PC-3 (cell line): ENCODE measurements at regions not wholly inside any gene's neighbourhood (a gene's known extent, or its start where the extent isn't known, plus 50 kb on each side); places are given as distances from the start of the nearest gene placed in this dataset.

Experiments used
- ATAC-seq: fragments of 200-7000 bp; cut with Tn5 transposase; 2 replicates; pipeline ENCODE4 v1.9.1; 2020; ENCODE audit warnings: mild to moderate bottlenecking, moderate library complexity
- BruUV-seq: library from RNA; stranded (reverse); fragments of 400-500 nt; replicated peaks from 2 replicates; lab custom pipeline; 2021; lab: Mats Ljungman, UMichigan
- CTCF ChIA-PET: fragments of 300-600 bp; sonication (Branson Sonifier 250); formaldehyde crosslinking; loops from one replicate; lab custom pipeline; 2022; ENCODE audit warnings: antibody characterized with exemption; lab: Charles Lee
- POLR2A ChIA-PET: fragments of 300-600 bp; sonication (Branson Sonifier 250); formaldehyde crosslinking; loops from one replicate; lab custom pipeline; 2022; ENCODE audit warnings: antibody characterized with exemption; ENCODE audit not compliant: unreplicated experiment; lab: Charles Lee
- DNase-seq: peaks from one replicate; pipeline ENCODE4 v3.0.0-alpha.2; 2015
- H2AFZ ChIP-seq: fragments of 300-600 bp; sonication (generic); 2 replicates; pipeline ENCODE4 v1.6.0; 2016; ENCODE audit warnings: antibody characterized with exemption, low read length
- H3F3A ChIP-seq: fragments of 300-600 bp; sonication (generic); one replicate; pipeline ENCODE4 v1.6.0; 2017; ENCODE audit warnings: antibody characterized with exemption, low read length, control low read depth, mild to moderate bottlenecking; ENCODE audit not compliant: unreplicated experiment
- H3K27ac ChIP-seq: fragments of 300-600 bp; sonication (generic); 2 replicates; pipeline ENCODE4 v1.5.1; 2016; ENCODE audit warnings: mild to moderate bottlenecking, low read length
- H3K27me3 ChIP-seq: fragments of 300-600 bp; sonication (generic); 2 replicates; pipeline ENCODE4 v1.6.1; 2016; ENCODE audit warnings: low read length, mixed read lengths
- H3K36me3 ChIP-seq: fragments of 300-600 bp; sonication (generic); 2 replicates; pipeline ENCODE4 v1.6.1; 2016; ENCODE audit warnings: low read depth, mixed run types, low read length, mixed read lengths
- H3K4me1 ChIP-seq: fragments of 300-600 bp; sonication (generic); 2 replicates; pipeline ENCODE4 v1.5.1; 2016; ENCODE audit warnings: low read length; ENCODE audit not compliant: insufficient read depth
- H3K4me2 ChIP-seq: fragments of 300-600 bp; sonication (generic); 2 replicates; pipeline ENCODE4 v1.6.0; 2016; ENCODE audit warnings: low read length
- H3K4me3 ChIP-seq: fragments of 300-600 bp; sonication (generic); 2 replicates; pipeline ENCODE4 v1.5.1; 2016; ENCODE audit warnings: mild to moderate bottlenecking, low read length, mixed read lengths
- H3K79me2 ChIP-seq: fragments of 300-600 bp; sonication (generic); 2 replicates; pipeline ENCODE4 v1.6.1; 2017; ENCODE audit warnings: low read length, mixed read lengths
- H3K9ac ChIP-seq: fragments of 300-600 bp; sonication (generic); 2 replicates; pipeline ENCODE4 v1.6.0; 2016; ENCODE audit warnings: mild to moderate bottlenecking, low read length
- H3K9me2 ChIP-seq: fragments of 300-600 bp; sonication (generic); replicated peaks from 2 replicates; pipeline ENCODE4 v1.6.1; 2016; ENCODE audit warnings: mixed run types, low read length, mixed read lengths
- H3K9me3 ChIP-seq: fragments of 300-600 bp; sonication (generic); 2 replicates; pipeline ENCODE4 v1.6.1; 2016; ENCODE audit warnings: low read length, mixed read lengths
- H4K20me1 ChIP-seq: fragments of 300-600 bp; sonication (generic); 2 replicates; pipeline ENCODE4 v1.6.1; 2016; ENCODE audit warnings: low read length, mixed read lengths
- CTCF ChIP-seq: fragments of 300-600 bp; sonication (generic); conservative IDR thresholded peaks from 2 replicates; pipeline ENCODE4 v1.5.1; 2017; ENCODE audit warnings: antibody characterized with exemption, low read depth, mild to moderate bottlenecking, low read length
- EZH2 ChIP-seq: fragments of 300-600 bp; sonication (generic); IDR thresholded peaks from one replicate; pipeline ENCODE4 v1.6.1; 2017; ENCODE audit warnings: antibody characterized with exemption, mild to moderate bottlenecking, low read length; ENCODE audit not compliant: unreplicated experiment
- EZH2phosphoT487 ChIP-seq: fragments of 300-600 bp; sonication (generic); IDR thresholded peaks from 2 replicates; pipeline ENCODE4 v1.6.1; 2018; ENCODE audit warnings: mild to moderate bottlenecking, antibody characterized with exemption, low read length, borderline replicate concordance
- intact Hi-C: fragments of 100-400 bp; cut with micrococcal nuclease; formaldehyde crosslinking; loops from 2 replicates; pipeline ENCODE4 v1.9.0; 2023

GRCh38 chr11:70780246-70780535, 381.9 kb downstream of the CTTN start:
- no peaks in the 10 kb centered on the region for H3K9me3 ChIP-seq
- no peaks in the 10 kb centered on the region for H3K4me1 ChIP-seq
- H3K9ac ChIP-seq, result no peak overlapping the region
- H3K27ac ChIP-seq, result no peak overlapping the region
- intact Hi-C loops, result no loop called here
- no peak overlapping the region for H3K4me3 ChIP-seq
- no peaks in the 10 kb centered on the region for H3K79me2 ChIP-seq
- H3K27me3 ChIP-seq, result no peaks in the 10 kb centered on the region
- no peak for TF ChIP-seq EZH2phosphoT487
- no peak for TF ChIP-seq EZH2
- no peak for TF ChIP-seq CTCF
- BruUV-seq, result no TSS peak
- no peaks in the 10 kb centered on the region for H4K20me1 ChIP-seq
- ATAC-seq (no peak), DNase-seq (no peak)
- H3K9me2 ChIP-seq, result no peaks in the 10 kb centered on the region
- no peaks in the 10 kb centered on the region for H3K36me3 ChIP-seq
- ChIA-PET POLR2A (no interaction called here), CTCF (no interaction called here)
- H3F3A ChIP-seq, result no peaks in the 10 kb centered on the region
- H2AFZ ChIP-seq, result no peak overlapping the region
- H3K4me2 ChIP-seq, result no peak overlapping the region

GRCh38 chr11:70782401-70782913, 384.1 kb downstream of the CTTN start:
- no peaks in the 10 kb centered on the region for H3F3A ChIP-seq
- no peak overlapping the region for H3K4me2 ChIP-seq
- ATAC-seq, result no peak
- 0 out of 2 replicates have a peak, but pooled peaks cover 5% of the 10 kb centered on the region for H3K9me2 ChIP-seq
- H3K4me1 ChIP-seq, result no peaks in the 10 kb centered on the region
- intact Hi-C loops, result no loop called here
- no TSS peak for BruUV-seq
- TF ChIP-seq CTCF (no peak), EZH2 (no peak), EZH2phosphoT487 (no peak)
- no peaks in the 10 kb centered on the region for H4K20me1 ChIP-seq
- ChIA-PET CTCF (no interaction called here), POLR2A (no interaction called here)
- H3K4me3 ChIP-seq, result no peak overlapping the region
- H2AFZ ChIP-seq, result no peak overlapping the region
- no peak for DNase-seq
- H3K9ac ChIP-seq, result no peak overlapping the region
- peaks cover 3% of the 10 kb centered on the region; the same call in 1 of the 2 replicates for H3K36me3 ChIP-seq
- H3K27me3 ChIP-seq, result no peaks in the 10 kb centered on the region
- H3K9me3 ChIP-seq, result no peaks in the 10 kb centered on the region
- no peak overlapping the region for H3K27ac ChIP-seq
- peaks cover 10% of the 10 kb centered on the region for H3K79me2 ChIP-seq

GRCh38 chr11:70783356-70783755, 385.0 kb downstream of the CTTN start:
- Histone ChIP-seq H3K79me2 (peaks cover 10% of the 10 kb centered on the region), H3K9ac (no peak overlapping the region), H2AFZ (no peak overlapping the region), H3K4me1 (peaks cover 9% of the 10 kb centered on the region), H3K4me2 (no peak overlapping the region), H3K9me2 (0 out of 2 replicates have a peak, but pooled peaks cover 5% of the 10 kb centered on the region), H3K9me3 (no peaks in the 10 kb centered on the region), H3K27ac (no peak overlapping the region), H4K20me1 (no peaks in the 10 kb centered on the region), H3F3A (no peaks in the 10 kb centered on the region), H3K36me3 (peaks cover 6% of the 10 kb centered on the region; the same call in 1 of the 2 replicates), H3K27me3 (no peaks in the 10 kb centered on the region), H3K4me3 (no peak overlapping the region)
- no peak for DNase-seq
- intact Hi-C loops, result no loop called here
- BruUV-seq, result no TSS peak
- ChIA-PET POLR2A (no interaction called here), CTCF (no interaction called here)
- ATAC-seq, result no peak
- no peak for TF ChIP-seq EZH2phosphoT487
- no peak for TF ChIP-seq EZH2
- no peak for TF ChIP-seq CTCF
